ENCODE measurements at regions not wholly inside any gene's neighbourhood (a gene's known extent, or its start where the extent isn't known, plus 50 kb on each side); places are given as distances from the start of the nearest gene placed in this dataset.

- no peak overlapping the region for H3K4me3 ChIP-seq (ENCODE audit: low read length in 2 of 2)
- no peak overlapping the region for H3K18ac ChIP-seq (ENCODE audit: low read length)
- H2BK120ac ChIP-seq (ENCODE audit: low read depth, low read length): no peak overlapping the region
- no peak overlapping the region for H3K9ac ChIP-seq (ENCODE audit: low read depth, low read length, poor library complexity)
- no peak overlapping the region for H2BK15ac ChIP-seq (ENCODE audit: low read length)
- H3K4me2 ChIP-seq (ENCODE audit: insufficient read depth, low read length, poor library complexity, severe bottlenecking): no peak overlapping the region
- H3K4ac ChIP-seq (ENCODE audit: low read length): no peak overlapping the region
- H3K36me3 ChIP-seq (replicated peaks in 1 of 2; ENCODE audit: control insufficient read depth in 2 of 2, insufficient read depth in 2 of 2, low read length in 2 of 2): no peaks in the 10 kb centered on the region
- H3K27ac ChIP-seq (replicated peaks; ENCODE audit: low read length): no peak overlapping the region
- no peak for DNase-seq (ENCODE audit: low spot score)
- H3K23ac ChIP-seq (ENCODE audit: low read depth, low read length, poor library complexity): no peak overlapping the region
- no peaks in the 10 kb centered on the region for H3K9me3 ChIP-seq (replicated peaks in 1 of 2; ENCODE audit: control insufficient read depth in 2 of 2, insufficient read depth in 1 of 2, low read depth in 1 of 2, low read length in 2 of 2)
- H2AFZ ChIP-seq (ENCODE audit: low read length): no peak overlapping the region
- H3K14ac ChIP-seq (ENCODE audit: low read length): no peak overlapping the region
- H2BK12ac ChIP-seq (ENCODE audit: low read length): no peak overlapping the region
- no CpG with 5 or more reads among the region's 2 CpGs for WGBS, 2 donors (ENCODE audit: extremely low coverage in 2 of 2, insufficient read length in 2 of 2, insufficient replicate concordance in 1 of 2)
- H2AK5ac ChIP-seq (ENCODE audit: low read depth, low read length): no peak overlapping the region
- no peaks in the 10 kb centered on the region for H3K79me1 ChIP-seq (ENCODE audit: low read depth, low read length)
- no peaks in the 10 kb centered on the region for H3K4me1 ChIP-seq (ENCODE audit: control insufficient read depth in 2 of 2, insufficient read depth in 1 of 2, low read depth in 1 of 2, low read length in 2 of 2)
- H4K91ac ChIP-seq (ENCODE audit: low read depth, low read length, poor library complexity): no peak overlapping the region
- no peak overlapping the region for H4K8ac ChIP-seq (ENCODE audit: low read depth, low read length)
- H2BK5ac ChIP-seq (ENCODE audit: low read length): no peak overlapping the region
- no peaks in the 10 kb centered on the region for H3K27me3 ChIP-seq (ENCODE audit: control insufficient read depth in 3 of 3, insufficient read depth in 3 of 3, low read depth in 1 of 3, low read length in 3 of 3)
Observed at GRCh38 chr5:155091063-155091648, 77.6 kb downstream of the KIF4B start.

DNA sequence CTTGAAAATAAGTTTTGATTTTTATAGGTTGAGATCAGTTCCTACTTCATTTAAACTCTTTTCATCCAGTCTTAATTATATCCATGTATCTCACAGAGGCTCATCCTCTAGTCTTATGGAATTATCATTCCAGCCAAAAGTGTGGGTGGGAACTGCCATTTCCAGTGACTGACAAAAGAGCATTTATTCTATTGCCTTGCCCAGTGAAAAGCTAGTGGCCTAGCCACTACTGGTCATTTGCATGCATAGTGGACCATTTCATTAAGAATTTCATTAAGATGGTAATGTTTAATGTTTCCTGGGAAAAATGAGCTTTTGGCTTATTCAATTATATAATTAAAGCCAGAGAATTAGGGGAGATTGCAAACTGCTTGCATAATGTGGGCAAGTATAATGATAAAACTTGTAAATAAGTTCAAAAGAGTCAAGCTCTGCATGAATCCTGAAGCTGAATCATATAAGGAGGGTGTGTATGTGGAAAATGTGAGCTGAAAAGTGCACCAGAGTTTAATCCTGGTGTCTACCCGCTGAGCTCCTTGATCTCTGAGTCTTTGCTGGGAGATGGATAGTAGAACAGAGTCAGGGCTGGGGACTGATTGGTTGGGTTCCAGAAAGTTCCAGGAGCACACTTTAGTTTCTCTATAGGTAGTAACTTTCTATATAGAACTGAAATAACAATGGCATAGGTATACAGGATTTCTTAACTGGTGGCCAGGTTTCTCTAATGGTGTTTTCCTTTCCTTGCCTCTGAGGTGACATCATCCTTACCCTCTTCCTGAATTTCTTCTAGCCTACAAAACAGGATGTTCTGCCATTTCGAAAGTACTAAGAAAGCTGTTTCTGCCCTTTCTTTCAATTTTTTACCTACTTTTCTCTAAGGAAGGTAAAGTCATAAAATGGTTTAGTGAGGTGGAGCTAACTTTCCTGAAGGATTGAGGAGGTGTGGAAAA lies 78.5 kb downstream of the KIF4B start:
- H3K4ac ChIP-seq (ENCODE audit: low read length): no peak overlapping the region
- no peaks in the 10 kb centered on the region for H3K79me1 ChIP-seq (ENCODE audit: low read depth, low read length)
- no peak overlapping the region for H2BK12ac ChIP-seq (ENCODE audit: low read length)
- no peak overlapping the region for H3K4me2 ChIP-seq (ENCODE audit: insufficient read depth, low read length, poor library complexity, severe bottlenecking)
- DNase-seq (ENCODE audit: low spot score): no peak
- no peak overlapping the region for H3K4me3 ChIP-seq (ENCODE audit: low read length in 2 of 2)
- no peaks in the 10 kb centered on the region for H3K9me3 ChIP-seq (replicated peaks in 1 of 2; ENCODE audit: control insufficient read depth in 2 of 2, insufficient read depth in 1 of 2, low read depth in 1 of 2, low read length in 2 of 2)
- no peaks in the 10 kb centered on the region for H3K27me3 ChIP-seq (ENCODE audit: control insufficient read depth in 3 of 3, insufficient read depth in 3 of 3, low read depth in 1 of 3, low read length in 3 of 3)
- H3K4me1 ChIP-seq (ENCODE audit: control insufficient read depth in 2 of 2, insufficient read depth in 1 of 2, low read depth in 1 of 2, low read length in 2 of 2): no peaks in the 10 kb centered on the region
- H3K36me3 ChIP-seq (replicated peaks in 1 of 2; ENCODE audit: control insufficient read depth in 2 of 2, insufficient read depth in 2 of 2, low read length in 2 of 2): no peaks in the 10 kb centered on the region
- H2BK120ac ChIP-seq (ENCODE audit: low read depth, low read length): no peak overlapping the region
- H2BK5ac ChIP-seq (ENCODE audit: low read length): no peak overlapping the region
- no CpG with 5 or more reads among the region's 2 CpGs for WGBS, 2 donors (ENCODE audit: extremely low coverage in 2 of 2, insufficient read length in 2 of 2, insufficient replicate concordance in 1 of 2)
- H2AFZ ChIP-seq (ENCODE audit: low read length): no peak overlapping the region
- no peak overlapping the region for H2BK15ac ChIP-seq (ENCODE audit: low read length)
- no peak overlapping the region for H4K91ac ChIP-seq (ENCODE audit: low read depth, low read length, poor library complexity)
- H3K9ac ChIP-seq (ENCODE audit: low read depth, low read length, poor library complexity): no peak overlapping the region
- H4K8ac ChIP-seq (ENCODE audit: low read depth, low read length): no peak overlapping the region
- H2AK5ac ChIP-seq (ENCODE audit: low read depth, low read length): no peak overlapping the region
- H3K23ac ChIP-seq (ENCODE audit: low read depth, low read length, poor library complexity): no peak overlapping the region
- no peak overlapping the region for H3K14ac ChIP-seq (ENCODE audit: low read length)
- no peak overlapping the region for H3K27ac ChIP-seq (replicated peaks; ENCODE audit: low read length)
- H3K18ac ChIP-seq (ENCODE audit: low read length): no peak overlapping the region

- Histone ChIP-seq H2BK12ac (ENCODE audit: low read length) (no peak overlapping the region), H3K14ac (ENCODE audit: low read length) (no peak overlapping the region), H3K4me2 (ENCODE audit: insufficient read depth, low read length, poor library complexity, severe bottlenecking) (no peak overlapping the region), H3K9me3 (replicated peaks in 1 of 2; ENCODE audit: control insufficient read depth in 2 of 2, insufficient read depth in 1 of 2, low read depth in 1 of 2, low read length in 2 of 2) (no peaks in the 10 kb centered on the region), H3K27ac (replicated peaks; ENCODE audit: low read length) (no peak overlapping the region), H4K8ac (ENCODE audit: low read depth, low read length) (no peak overlapping the region), H3K18ac (ENCODE audit: low read length) (no peak overlapping the region), H3K4me1 (ENCODE audit: control insufficient read depth in 2 of 2, insufficient read depth in 1 of 2, low read depth in 1 of 2, low read length in 2 of 2) (no peaks in the 10 kb centered on the region), H2BK5ac (ENCODE audit: low read length) (no peak overlapping the region), H2AFZ (ENCODE audit: low read length) (no peak overlapping the region), H3K4me3 (ENCODE audit: low read length in 2 of 2) (no peak overlapping the region), H3K23ac (ENCODE audit: low read depth, low read length, poor library complexity) (no peak overlapping the region), H3K79me1 (ENCODE audit: low read depth, low read length) (no peaks in the 10 kb centered on the region), H2BK15ac (ENCODE audit: low read length) (no peak overlapping the region), H3K9ac (ENCODE audit: low read depth, low read length, poor library complexity) (no peak overlapping the region), H3K27me3 (ENCODE audit: control insufficient read depth in 3 of 3, insufficient read depth in 3 of 3, low read depth in 1 of 3, low read length in 3 of 3) (no peaks in the 10 kb centered on the region), H3K36me3 (replicated peaks in 1 of 2; ENCODE audit: control insufficient read depth in 2 of 2, insufficient read depth in 2 of 2, low read length in 2 of 2) (no peaks in the 10 kb centered on the region), H3K4ac (ENCODE audit: low read length) (no peak overlapping the region), H4K91ac (ENCODE audit: low read depth, low read length, poor library complexity) (no peak overlapping the region), H2BK120ac (ENCODE audit: low read depth, low read length) (no peak overlapping the region), H2AK5ac (ENCODE audit: low read depth, low read length) (no peak overlapping the region)
- no CpG with 5 or more reads among the region's 1 CpG for WGBS, 2 donors (ENCODE audit: extremely low coverage in 2 of 2, insufficient read length in 2 of 2, insufficient replicate concordance in 1 of 2)
- DNase-seq (ENCODE audit: low spot score): no peak
Observed at GRCh38 chr5:155094455-155094854, 80.9 kb downstream of the KIF4B start.

DNA sequence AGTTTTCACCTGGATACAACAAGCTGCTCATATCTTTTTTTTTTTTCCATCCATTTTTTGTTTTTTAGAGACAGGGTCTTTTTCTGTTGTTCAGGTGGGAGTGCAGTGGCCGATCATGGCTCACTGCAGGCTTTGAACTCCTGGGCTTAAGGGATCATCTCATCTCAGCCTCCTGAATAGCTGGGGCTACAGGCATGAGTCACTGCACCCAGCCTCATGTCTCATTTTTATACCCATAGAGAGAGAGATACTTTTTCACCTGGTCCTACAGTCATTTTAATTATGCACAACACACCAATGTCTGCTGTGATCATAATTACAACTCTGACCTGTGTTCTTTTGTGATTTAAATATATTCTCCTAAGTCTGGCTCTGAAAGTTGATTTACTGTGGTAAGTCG lies 84.4 kb downstream of the KIF4B start:
- H3K9me3 ChIP-seq (replicated peaks in 1 of 2; ENCODE audit: control insufficient read depth in 2 of 2, insufficient read depth in 1 of 2, low read depth in 1 of 2, low read length in 2 of 2): no peaks in the 10 kb centered on the region
- no CpG with 5 or more reads among the region's 2 CpGs for WGBS, 2 donors (ENCODE audit: extremely low coverage in 2 of 2, insufficient read length in 2 of 2, insufficient replicate concordance in 1 of 2)
- no peak overlapping the region for H3K4ac ChIP-seq (ENCODE audit: low read length)
- no peak overlapping the region for H4K8ac ChIP-seq (ENCODE audit: low read depth, low read length)
- H3K36me3 ChIP-seq (replicated peaks in 1 of 2; ENCODE audit: control insufficient read depth in 2 of 2, insufficient read depth in 2 of 2, low read length in 2 of 2): no peaks in the 10 kb centered on the region
- DNase-seq (ENCODE audit: low spot score): no peak
- no peak overlapping the region for H3K4me3 ChIP-seq (ENCODE audit: low read length in 2 of 2)
- no peaks in the 10 kb centered on the region for H3K79me1 ChIP-seq (ENCODE audit: low read depth, low read length)
- H3K4me1 ChIP-seq (ENCODE audit: control insufficient read depth in 2 of 2, insufficient read depth in 1 of 2, low read depth in 1 of 2, low read length in 2 of 2): no peaks in the 10 kb centered on the region
- H2BK120ac ChIP-seq (ENCODE audit: low read depth, low read length): no peak overlapping the region
- no peaks in the 10 kb centered on the region for H3K27me3 ChIP-seq (ENCODE audit: control insufficient read depth in 3 of 3, insufficient read depth in 3 of 3, low read depth in 1 of 3, low read length in 3 of 3)
- H2BK5ac ChIP-seq (ENCODE audit: low read length): no peak overlapping the region
- H2AFZ ChIP-seq (ENCODE audit: low read length): no peak overlapping the region
- H3K9ac ChIP-seq (ENCODE audit: low read depth, low read length, poor library complexity): no peak overlapping the region
- H2BK15ac ChIP-seq (ENCODE audit: low read length): no peak overlapping the region
- no peak overlapping the region for H3K4me2 ChIP-seq (ENCODE audit: insufficient read depth, low read length, poor library complexity, severe bottlenecking)
- H3K18ac ChIP-seq (ENCODE audit: low read length): no peak overlapping the region
- H2AK5ac ChIP-seq (ENCODE audit: low read depth, low read length): no peak overlapping the region
- no peak overlapping the region for H2BK12ac ChIP-seq (ENCODE audit: low read length)
- no peak overlapping the region for H4K91ac ChIP-seq (ENCODE audit: low read depth, low read length, poor library complexity)
- no peak overlapping the region for H3K23ac ChIP-seq (ENCODE audit: low read depth, low read length, poor library complexity)
- H3K27ac ChIP-seq (replicated peaks; ENCODE audit: low read length): no peak overlapping the region
- no peak overlapping the region for H3K14ac ChIP-seq (ENCODE audit: low read length)
